ENCODE measurements at regions not wholly inside any gene's neighbourhood (a gene's known extent, or its start where the extent isn't known, plus 50 kb on each side); places are given as distances from the start of the nearest gene placed in this dataset.

- Histone ChIP-seq H3K27me3 (ENCODE audit: insufficient read depth, low read length) (no peaks in the 10 kb centered on the region), H4K5ac (ENCODE audit: insufficient read length, low read depth, low read length) (no peak overlapping the region), H3K27ac (ENCODE audit: insufficient read length, low read depth, low read length) (no peak overlapping the region), H2BK20ac (ENCODE audit: low read depth, low read length, poor library complexity, severe bottlenecking) (no peak overlapping the region), H3K9ac (ENCODE audit: extremely low read depth, insufficient read length, low read length) (no peak overlapping the region), H3K4ac (ENCODE audit: low read depth, low read length) (no peak overlapping the region), H3K4me2 (ENCODE audit: insufficient read depth, insufficient read length, low read length) (no peak overlapping the region), H3K18ac (ENCODE audit: insufficient read length, low read depth, low read length) (no peak overlapping the region), H3K79me2 (ENCODE audit: insufficient read depth, low read length) (no peaks in the 10 kb centered on the region), H2BK12ac (ENCODE audit: insufficient read length, low read depth, low read length) (no peak overlapping the region), H3K79me1 (ENCODE audit: insufficient read depth, low read depth, low read length, poor library complexity, severe bottlenecking) (no peaks in the 10 kb centered on the region), H2BK15ac (ENCODE audit: low read depth, low read length) (no peak overlapping the region), H3K23me2 (ENCODE audit: insufficient read length, low read depth, low read length, poor library complexity, severe bottlenecking) (no peaks in the 10 kb centered on the region), H3K14ac (ENCODE audit: insufficient read depth, low read length) (no peak overlapping the region), H3T11ph (ENCODE audit: low read length) (no peak overlapping the region), H2AK5ac (ENCODE audit: insufficient read length, low read length) (no peak overlapping the region), H3K23ac (ENCODE audit: insufficient read length, low read depth, low read length) (no peak overlapping the region), H4K91ac (ENCODE audit: insufficient read length, low read depth, low read length) (no peak overlapping the region), H2BK5ac (ENCODE audit: insufficient read length, low read length) (no peak overlapping the region), H4K8ac (replicated peaks; ENCODE audit: insufficient read length, low read depth, low read length) (no peak overlapping the region), H3K56ac (ENCODE audit: insufficient read length, low read depth, low read length) (no peak overlapping the region), H2BK120ac (ENCODE audit: low read depth, low read length, poor library complexity, severe bottlenecking) (no peak overlapping the region), H2AFZ (ENCODE audit: low read length) (no peak overlapping the region), H4K20me1 (ENCODE audit: control insufficient read depth, insufficient read depth, insufficient read length) (no peaks in the 10 kb centered on the region), H3K4me1 (ENCODE audit: insufficient read depth, low read length) (no peaks in the 10 kb centered on the region), H3K9me3 (ENCODE audit: control insufficient read depth, low read depth, low read length) (no peaks in the 10 kb centered on the region)
- TF ChIP-seq, protein P1, sequence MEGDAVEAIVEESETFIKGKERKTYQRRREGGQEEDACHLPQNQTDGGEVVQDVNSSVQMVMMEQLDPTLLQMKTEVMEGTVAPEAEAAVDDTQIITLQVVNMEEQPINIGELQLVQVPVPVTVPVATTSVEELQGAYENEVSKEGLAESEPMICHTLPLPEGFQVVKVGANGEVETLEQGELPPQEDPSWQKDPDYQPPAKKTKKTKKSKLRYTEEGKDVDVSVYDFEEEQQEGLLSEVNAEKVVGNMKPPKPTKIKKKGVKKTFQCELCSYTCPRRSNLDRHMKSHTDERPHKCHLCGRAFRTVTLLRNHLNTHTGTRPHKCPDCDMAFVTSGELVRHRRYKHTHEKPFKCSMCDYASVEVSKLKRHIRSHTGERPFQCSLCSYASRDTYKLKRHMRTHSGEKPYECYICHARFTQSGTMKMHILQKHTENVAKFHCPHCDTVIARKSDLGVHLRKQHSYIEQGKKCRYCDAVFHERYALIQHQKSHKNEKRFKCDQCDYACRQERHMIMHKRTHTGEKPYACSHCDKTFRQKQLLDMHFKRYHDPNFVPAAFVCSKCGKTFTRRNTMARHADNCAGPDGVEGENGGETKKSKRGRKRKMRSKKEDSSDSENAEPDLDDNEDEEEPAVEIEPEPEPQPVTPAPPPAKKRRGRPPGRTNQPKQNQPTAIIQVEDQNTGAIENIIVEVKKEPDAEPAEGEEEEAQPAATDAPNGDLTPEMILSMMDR (conservative IDR thresholded peaks at IDR 0.05), result no peak
- H3K9me3 Mint-ChIP-seq, result no peaks in the 10 kb centered on the region
- WGBS (ENCODE audit: extremely low coverage, insufficient read length, low lambda C conversion rate), result no CpG with 5 or more reads among the region's 1 CpG
- no peak overlapping the region for H3K27ac Mint-ChIP-seq
- H3K4me1 Mint-ChIP-seq, result peaks cover 0 to 6% of the 10 kb centered on the region in 2 experiments; a peak in 1 of 4 replicates
- H3K27me3 Mint-ChIP-seq (ENCODE audit: low read depth), result no peaks in the 10 kb centered on the region
- no peaks in the 10 kb centered on the region for H3K36me3 Mint-ChIP-seq (ENCODE audit: insufficient read depth in 1 of 3, low read depth in 3 of 3)
- H3K4me3 Mint-ChIP-seq, result no peak overlapping the region
- no peak for DNase-seq
Observed at GRCh38 chr5:63220244-63220643, 641.6 kb downstream of the LRRC70 start.

All from H9 (cell line).